ENCODE measurements at regions not wholly inside any gene's neighbourhood (a gene's known extent, or its start where the extent isn't known, plus 50 kb on each side); places are given as distances from the start of the nearest gene placed in this dataset.

DNA sequence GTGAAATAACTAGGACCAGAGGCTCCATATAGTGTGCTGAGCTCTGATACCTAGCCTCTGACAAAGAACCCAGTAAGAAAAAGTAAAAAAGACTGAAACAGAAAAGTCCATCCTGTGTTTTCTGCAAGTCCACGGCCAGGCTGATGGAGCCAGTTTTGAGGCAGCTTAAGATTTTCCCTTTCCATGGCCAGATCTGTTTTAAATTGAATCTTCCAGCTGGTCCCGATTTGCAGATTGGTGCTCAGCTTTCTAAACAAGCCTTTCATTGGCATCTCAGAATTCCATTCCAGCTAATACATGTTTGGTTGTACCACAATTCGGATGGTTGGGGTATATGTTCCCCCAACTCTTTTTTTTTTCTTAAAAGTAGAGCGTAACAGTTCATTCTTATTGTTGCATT is 152.0 kb downstream of the DACT1 start:
- Histone ChIP-seq H3K27me3 (ENCODE audit: control insufficient read depth in 2 of 2, insufficient read depth in 2 of 2, low read length in 2 of 2) (no peaks in the 10 kb centered on the region), H3K4me3 (replicated peaks in 1 of 3; ENCODE audit: low read depth in 2 of 3, low read length in 3 of 3) (no peak overlapping the region), H4K20me1 (ENCODE audit: insufficient read depth, low read length) (no peaks in the 10 kb centered on the region), H3K79me2 (ENCODE audit: insufficient read depth, low read length) (no peaks in the 10 kb centered on the region), H3K36me3 (replicated peaks in 1 of 2; ENCODE audit: control insufficient read depth in 1 of 2, insufficient read depth in 2 of 2, low read length in 2 of 2) (no peaks in the 10 kb centered on the region), H3K27ac (ENCODE audit: low read depth in 1 of 2, low read length in 2 of 2) (no peak overlapping the region), H3K4me1 (ENCODE audit: control insufficient read depth in 1 of 2, insufficient read depth in 2 of 2, low read length in 2 of 2) (no peaks in the 10 kb centered on the region), H3K4me2 (replicated peaks; ENCODE audit: extremely low read depth, low read length, poor library complexity, severe bottlenecking) (no peak overlapping the region), H2AFZ (ENCODE audit: insufficient read depth, low read depth, low read length, poor library complexity, severe bottlenecking) (no peak overlapping the region), H3K9me3 (replicated peaks in 1 of 2; ENCODE audit: control insufficient read depth in 1 of 2, insufficient read depth in 1 of 2, low read length in 2 of 2) (no peaks in the 10 kb centered on the region), H3K9ac (ENCODE audit: insufficient read depth, low read length, poor library complexity, severe bottlenecking) (no peak overlapping the region)
- H3K9me3 Mint-ChIP-seq, result peaks cover 0 to 6% (median 0%) of the 10 kb centered on the region in 7 donors
- intact Hi-C loops (cut with micrococcal nuclease), result no loop called here
- TF ChIP-seq, protein P1, sequence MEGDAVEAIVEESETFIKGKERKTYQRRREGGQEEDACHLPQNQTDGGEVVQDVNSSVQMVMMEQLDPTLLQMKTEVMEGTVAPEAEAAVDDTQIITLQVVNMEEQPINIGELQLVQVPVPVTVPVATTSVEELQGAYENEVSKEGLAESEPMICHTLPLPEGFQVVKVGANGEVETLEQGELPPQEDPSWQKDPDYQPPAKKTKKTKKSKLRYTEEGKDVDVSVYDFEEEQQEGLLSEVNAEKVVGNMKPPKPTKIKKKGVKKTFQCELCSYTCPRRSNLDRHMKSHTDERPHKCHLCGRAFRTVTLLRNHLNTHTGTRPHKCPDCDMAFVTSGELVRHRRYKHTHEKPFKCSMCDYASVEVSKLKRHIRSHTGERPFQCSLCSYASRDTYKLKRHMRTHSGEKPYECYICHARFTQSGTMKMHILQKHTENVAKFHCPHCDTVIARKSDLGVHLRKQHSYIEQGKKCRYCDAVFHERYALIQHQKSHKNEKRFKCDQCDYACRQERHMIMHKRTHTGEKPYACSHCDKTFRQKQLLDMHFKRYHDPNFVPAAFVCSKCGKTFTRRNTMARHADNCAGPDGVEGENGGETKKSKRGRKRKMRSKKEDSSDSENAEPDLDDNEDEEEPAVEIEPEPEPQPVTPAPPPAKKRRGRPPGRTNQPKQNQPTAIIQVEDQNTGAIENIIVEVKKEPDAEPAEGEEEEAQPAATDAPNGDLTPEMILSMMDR (IDR thresholded peaks at IDR 0.05), result no peak
- no peaks in the 10 kb centered on the region for H3K36me3 Mint-ChIP-seq
- WGBS (ENCODE audit: insufficient coverage), result 100% methylated on average over 1 of the region's 4 CpGs
- peaks cover 0 to 5% (median 3%) of the 10 kb centered on the region in 3 donors for H3K27me3 Mint-ChIP-seq (ENCODE audit: low read depth in 3 of 3)
- H3K4me3 Mint-ChIP-seq, result no peak overlapping the region
- no peak for DNase-seq
- peaks cover 6% of the 10 kb centered on the region for H3K4me1 Mint-ChIP-seq
- H3K27ac Mint-ChIP-seq, result no peak overlapping the region

DNA sequence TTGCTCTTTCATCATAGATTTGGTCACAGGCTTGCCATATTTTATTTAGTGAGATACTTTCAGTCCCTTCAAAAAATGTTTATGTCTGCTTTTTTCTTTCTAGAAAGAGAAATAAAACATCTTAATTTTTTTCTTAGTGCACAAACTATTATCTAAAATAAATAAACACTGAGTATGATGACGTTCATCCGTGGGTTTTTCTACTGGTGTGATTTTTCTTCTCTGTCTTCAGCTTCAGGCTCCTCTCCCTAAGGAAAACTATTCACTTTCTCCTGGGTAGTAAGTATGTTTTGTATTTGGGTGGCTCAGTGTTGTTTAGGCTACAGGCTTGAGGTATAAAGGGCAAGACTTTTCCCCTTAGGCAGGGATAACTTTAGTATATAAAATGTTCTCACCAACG is 154.7 kb downstream of the DACT1 start:
- Mint-ChIP-seq H3K27me3 (ENCODE audit: low read depth in 3 of 3) (peaks cover 0 to 3% (median 0%) of the 10 kb centered on the region in 3 donors), H3K9me3 (peaks cover 0 to 6% (median 0%) of the 10 kb centered on the region in 7 donors), H3K4me1 (peaks cover 8% of the 10 kb centered on the region), H3K36me3 (no peaks in the 10 kb centered on the region), H3K27ac (no peak overlapping the region), H3K4me3 (no peak overlapping the region)
- Histone ChIP-seq H3K79me2 (ENCODE audit: insufficient read depth, low read length) (no peaks in the 10 kb centered on the region), H3K9me3 (replicated peaks in 1 of 2; ENCODE audit: control insufficient read depth in 1 of 2, insufficient read depth in 1 of 2, low read length in 2 of 2) (no peaks in the 10 kb centered on the region), H3K27me3 (ENCODE audit: control insufficient read depth in 2 of 2, insufficient read depth in 2 of 2, low read length in 2 of 2) (no peaks in the 10 kb centered on the region), H4K20me1 (ENCODE audit: insufficient read depth, low read length) (no peaks in the 10 kb centered on the region), H3K9ac (ENCODE audit: insufficient read depth, low read length, poor library complexity, severe bottlenecking) (no peak overlapping the region), H3K4me2 (replicated peaks; ENCODE audit: extremely low read depth, low read length, poor library complexity, severe bottlenecking) (no peak overlapping the region), H3K4me1 (ENCODE audit: control insufficient read depth in 1 of 2, insufficient read depth in 2 of 2, low read length in 2 of 2) (no peaks in the 10 kb centered on the region), H3K36me3 (replicated peaks in 1 of 2; ENCODE audit: control insufficient read depth in 1 of 2, insufficient read depth in 2 of 2, low read length in 2 of 2) (no peaks in the 10 kb centered on the region), H3K4me3 (replicated peaks in 1 of 3; ENCODE audit: low read depth in 2 of 3, low read length in 3 of 3) (no peak overlapping the region), H2AFZ (ENCODE audit: insufficient read depth, low read depth, low read length, poor library complexity, severe bottlenecking) (no peak overlapping the region), H3K27ac (ENCODE audit: low read depth in 1 of 2, low read length in 2 of 2) (no peak overlapping the region)
- intact Hi-C loops (cut with micrococcal nuclease), result no loop called here
- TF ChIP-seq, protein P1 (IDR thresholded peaks at IDR 0.05), result no peak
- no peak for DNase-seq
- no CpG with 5 or more reads among the region's 3 CpGs for WGBS (ENCODE audit: insufficient coverage)

All from CD14-positive monocyte (primary cell).